ENCODE measurements at regions not wholly inside any gene's neighbourhood (a gene's known extent, or its start where the extent isn't known, plus 50 kb on each side); places are given as distances from the start of the nearest gene placed in this dataset.

- TF ChIP-seq POLR2A (IDR thresholded peaks at IDR 0.05): no peak
- TF ChIP-seq, protein P1, sequence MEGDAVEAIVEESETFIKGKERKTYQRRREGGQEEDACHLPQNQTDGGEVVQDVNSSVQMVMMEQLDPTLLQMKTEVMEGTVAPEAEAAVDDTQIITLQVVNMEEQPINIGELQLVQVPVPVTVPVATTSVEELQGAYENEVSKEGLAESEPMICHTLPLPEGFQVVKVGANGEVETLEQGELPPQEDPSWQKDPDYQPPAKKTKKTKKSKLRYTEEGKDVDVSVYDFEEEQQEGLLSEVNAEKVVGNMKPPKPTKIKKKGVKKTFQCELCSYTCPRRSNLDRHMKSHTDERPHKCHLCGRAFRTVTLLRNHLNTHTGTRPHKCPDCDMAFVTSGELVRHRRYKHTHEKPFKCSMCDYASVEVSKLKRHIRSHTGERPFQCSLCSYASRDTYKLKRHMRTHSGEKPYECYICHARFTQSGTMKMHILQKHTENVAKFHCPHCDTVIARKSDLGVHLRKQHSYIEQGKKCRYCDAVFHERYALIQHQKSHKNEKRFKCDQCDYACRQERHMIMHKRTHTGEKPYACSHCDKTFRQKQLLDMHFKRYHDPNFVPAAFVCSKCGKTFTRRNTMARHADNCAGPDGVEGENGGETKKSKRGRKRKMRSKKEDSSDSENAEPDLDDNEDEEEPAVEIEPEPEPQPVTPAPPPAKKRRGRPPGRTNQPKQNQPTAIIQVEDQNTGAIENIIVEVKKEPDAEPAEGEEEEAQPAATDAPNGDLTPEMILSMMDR (IDR thresholded peaks at IDR 0.05): no peak
Measured at GRCh38 chr5:124873713-124874112, 127.3 kb upstream of the ZNF608 start.

Data from lower leg skin (tissue), 3 donors.